ENCODE measurements at regions not wholly inside any gene's neighbourhood (a gene's known extent, or its start where the extent isn't known, plus 50 kb on each side); places are given as distances from the start of the nearest gene placed in this dataset.

GRCh38 chr6:167763056-167763944 is 63.4 kb upstream of the AFDN start:
- TF ChIP-seq, protein P1, sequence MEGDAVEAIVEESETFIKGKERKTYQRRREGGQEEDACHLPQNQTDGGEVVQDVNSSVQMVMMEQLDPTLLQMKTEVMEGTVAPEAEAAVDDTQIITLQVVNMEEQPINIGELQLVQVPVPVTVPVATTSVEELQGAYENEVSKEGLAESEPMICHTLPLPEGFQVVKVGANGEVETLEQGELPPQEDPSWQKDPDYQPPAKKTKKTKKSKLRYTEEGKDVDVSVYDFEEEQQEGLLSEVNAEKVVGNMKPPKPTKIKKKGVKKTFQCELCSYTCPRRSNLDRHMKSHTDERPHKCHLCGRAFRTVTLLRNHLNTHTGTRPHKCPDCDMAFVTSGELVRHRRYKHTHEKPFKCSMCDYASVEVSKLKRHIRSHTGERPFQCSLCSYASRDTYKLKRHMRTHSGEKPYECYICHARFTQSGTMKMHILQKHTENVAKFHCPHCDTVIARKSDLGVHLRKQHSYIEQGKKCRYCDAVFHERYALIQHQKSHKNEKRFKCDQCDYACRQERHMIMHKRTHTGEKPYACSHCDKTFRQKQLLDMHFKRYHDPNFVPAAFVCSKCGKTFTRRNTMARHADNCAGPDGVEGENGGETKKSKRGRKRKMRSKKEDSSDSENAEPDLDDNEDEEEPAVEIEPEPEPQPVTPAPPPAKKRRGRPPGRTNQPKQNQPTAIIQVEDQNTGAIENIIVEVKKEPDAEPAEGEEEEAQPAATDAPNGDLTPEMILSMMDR (IDR thresholded peaks at IDR 0.05) = no peak
- Histone ChIP-seq H3K27ac (no peak overlapping the region), H3K4me3 (no peak overlapping the region)
- DNase-seq (ENCODE audit: low spot score) = no peak

GRCh38 chr6:167764215-167764614 is 62.5 kb upstream of the AFDN start:
- no peak for DNase-seq (ENCODE audit: low spot score)
- no peak overlapping the region for H3K4me3 ChIP-seq
- TF ChIP-seq, protein P1 (IDR thresholded peaks at IDR 0.05) = no peak
- no peak overlapping the region for H3K27ac ChIP-seq

- H3K4me3 ChIP-seq = no peak overlapping the region
- TF ChIP-seq, protein P1 (IDR thresholded peaks at IDR 0.05) = no peak
- no peak for DNase-seq (ENCODE audit: low spot score)
- H3K27ac ChIP-seq = no peak overlapping the region
These were observed 61.8 kb upstream of the AFDN start for GRCh38 chr6:167764713-167765479.

DNA sequence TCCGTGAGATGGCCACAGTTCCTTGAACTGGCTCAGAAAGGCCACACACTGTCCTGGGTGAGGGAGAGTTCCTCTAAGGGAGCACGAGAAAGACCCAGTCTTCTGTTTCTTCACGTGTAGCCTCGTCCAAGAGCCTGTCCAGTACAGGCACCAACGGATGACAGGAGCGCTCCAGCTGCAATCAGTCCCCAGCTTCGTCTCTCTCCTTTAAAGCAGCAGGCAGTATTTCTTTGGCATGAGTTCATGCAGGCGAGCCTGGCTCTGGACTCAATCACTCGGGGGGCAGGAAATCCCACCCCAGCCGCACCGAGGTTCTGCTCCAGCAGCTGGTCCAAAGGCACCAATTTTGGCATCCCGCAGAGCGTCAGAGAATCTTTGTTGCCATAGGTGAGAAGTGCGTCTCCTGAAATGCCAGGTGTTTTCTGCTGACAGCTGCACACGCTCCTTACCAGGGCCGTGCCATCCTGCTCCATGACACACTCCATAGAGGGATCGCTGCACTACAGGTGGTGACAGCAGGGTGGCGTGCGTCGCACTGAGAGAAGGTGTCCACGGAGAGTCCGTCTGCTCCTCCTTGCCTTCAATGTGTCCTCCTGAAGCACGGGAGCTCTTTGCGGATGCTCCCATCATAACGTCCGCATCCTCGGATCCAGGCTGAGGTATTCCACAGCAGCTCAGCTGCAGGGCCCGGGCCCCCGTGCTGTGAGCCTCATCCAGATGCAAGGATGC is 59.6 kb upstream of the AFDN start:
- no peak overlapping the region for H3K4me3 ChIP-seq

DNA sequence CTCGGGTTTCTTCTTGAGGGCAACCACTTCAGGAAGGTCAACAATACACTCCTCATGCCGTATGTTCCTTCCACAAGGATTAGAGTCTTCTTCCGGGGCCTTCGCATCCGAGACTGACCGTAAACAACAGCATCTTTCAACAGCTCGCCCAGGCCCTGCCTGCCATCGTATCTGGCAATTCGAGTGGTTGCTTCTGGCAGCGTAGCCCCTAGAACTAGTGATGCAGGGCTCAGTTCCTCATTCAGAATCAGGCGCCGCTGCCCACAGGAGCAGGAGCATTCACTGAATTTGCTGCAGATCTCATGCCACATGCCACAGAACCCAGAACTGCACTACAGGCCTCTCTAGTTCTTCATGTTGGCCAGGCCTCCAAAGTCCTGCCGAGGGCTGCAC is 59.0 kb upstream of the AFDN start:
- TF ChIP-seq, protein P1 (IDR thresholded peaks at IDR 0.05) = no peak
- DNase-seq (ENCODE audit: low spot score) = peak; percentile 49
- Histone ChIP-seq H3K27ac (no peak overlapping the region), H3K4me3 (no peak overlapping the region)

More for the DNA sequence above, 59.6 kb upstream of the AFDN start:
- DNase-seq (ENCODE audit: low spot score) = peak; percentile 38
- H3K27ac ChIP-seq = no peak overlapping the region
- TF ChIP-seq, protein P1 (IDR thresholded peaks at IDR 0.05) = no peak

DNA sequence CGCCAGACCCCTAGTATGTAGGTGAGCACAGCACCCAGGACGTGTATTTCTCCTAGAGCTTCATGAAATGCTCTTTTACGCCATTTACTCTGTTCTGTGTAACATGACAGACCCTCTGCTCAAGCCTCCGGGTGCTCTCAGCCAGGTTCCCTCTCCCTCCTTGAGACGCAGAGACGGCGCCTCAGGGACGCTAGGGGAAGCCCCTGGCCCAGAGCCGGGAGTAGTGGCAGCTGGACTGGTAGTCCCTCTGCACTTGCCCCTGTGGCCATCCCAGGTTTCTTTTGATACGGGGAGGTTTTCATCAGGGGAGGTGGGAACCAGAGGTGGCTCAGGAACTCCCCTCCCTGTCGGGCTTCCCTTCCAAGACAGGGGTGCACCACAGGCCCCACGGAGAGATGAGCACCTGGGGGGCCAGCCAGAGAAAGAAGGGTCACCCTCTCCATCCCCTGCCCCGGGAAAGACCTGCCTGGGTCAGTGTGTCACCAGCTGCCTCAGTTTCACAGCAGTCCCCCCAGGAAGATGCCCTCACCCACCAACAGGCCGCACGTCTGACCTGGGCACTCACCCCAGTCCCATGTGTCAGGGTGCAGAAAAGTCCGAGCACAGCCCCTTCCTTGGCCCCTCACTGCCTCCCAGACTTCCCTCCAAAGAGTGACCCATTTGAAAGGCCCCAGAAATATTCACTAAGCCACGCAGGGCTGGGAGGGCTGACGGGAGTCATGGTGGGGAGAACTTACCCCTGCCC is 58.1 kb upstream of the AFDN start:
- TF ChIP-seq, protein P1 (IDR thresholded peaks at IDR 0.05) = no peak
- Histone ChIP-seq H3K27ac (no peak overlapping the region), H3K4me3 (no peak overlapping the region)
- DNase-seq (ENCODE audit: low spot score) = peak; percentile 60

Data from coronary artery (tissue), 2 donors.